Islet precursor cell (in vitro differentiated cells): ENCODE measurements at regions not wholly inside any gene's neighbourhood (a gene's known extent, or its start where the extent isn't known, plus 50 kb on each side); places are given as distances from the start of the nearest gene placed in this dataset.

ENCODE experiments used
- DNase-seq: peaks from one replicate; pipeline ENCODE4 v3.0.0-alpha.2; 2018

GRCh38 chr18:56270671-56271250 is 367.6 kb downstream of the TXNL1 start:
- no peak for DNase-seq

- no peak for DNase-seq
Measured at GRCh38 chr18:56269958-56270357, 368.4 kb downstream of the TXNL1 start.

DNA sequence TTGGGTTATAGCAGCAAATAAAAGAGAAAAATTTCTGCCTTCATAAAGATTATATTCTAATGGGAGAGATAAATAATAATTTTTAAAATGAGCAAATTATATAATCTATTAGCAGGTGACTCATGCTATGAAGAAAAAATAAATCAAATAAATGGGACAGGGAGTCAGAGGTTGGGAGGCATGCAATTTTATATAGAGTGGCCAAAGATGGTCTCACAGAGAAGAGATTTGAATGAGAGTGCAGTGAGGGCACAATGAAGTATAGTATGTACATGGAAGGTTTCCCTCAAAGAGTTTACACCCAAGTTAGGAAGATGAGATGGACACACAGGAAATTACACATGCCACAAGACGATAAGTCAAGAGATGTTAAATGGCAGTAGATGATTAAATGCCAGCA is 369.4 kb downstream of the TXNL1 start:
- DNase-seq: no peak

- no peak for DNase-seq
Measured at GRCh38 chr18:56267334-56267733, 371.1 kb downstream of the TXNL1 start.

GRCh38 chr18:56258178-56258577 is 380.2 kb downstream of the TXNL1 start:
- no peak for DNase-seq

GRCh38 chr18:56257205-56257604 is 381.2 kb downstream of the TXNL1 start:
- DNase-seq: no peak

- no peak for DNase-seq
Measured at GRCh38 chr18:56256659-56257058, 381.7 kb downstream of the TXNL1 start.

DNA sequence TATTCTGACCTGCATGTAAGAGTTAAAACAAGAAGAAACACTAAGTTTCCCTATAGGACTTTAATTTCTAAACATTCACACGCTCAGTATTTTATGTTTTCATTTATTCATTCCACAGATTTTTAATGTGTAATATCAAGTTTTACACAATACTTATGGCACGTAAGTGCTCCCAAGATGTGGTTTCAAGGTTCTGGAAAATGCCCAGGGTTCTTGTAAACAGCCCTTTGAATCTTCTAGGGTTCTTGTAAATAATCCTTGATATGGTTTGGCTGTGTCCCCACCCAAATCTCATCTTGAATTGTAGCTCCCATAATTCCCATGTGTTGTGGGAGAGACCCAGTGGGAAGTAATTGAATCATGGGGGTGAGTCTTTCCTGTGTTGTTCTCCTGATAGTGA is 383.0 kb downstream of the TXNL1 start:
- no peak for DNase-seq

DNA sequence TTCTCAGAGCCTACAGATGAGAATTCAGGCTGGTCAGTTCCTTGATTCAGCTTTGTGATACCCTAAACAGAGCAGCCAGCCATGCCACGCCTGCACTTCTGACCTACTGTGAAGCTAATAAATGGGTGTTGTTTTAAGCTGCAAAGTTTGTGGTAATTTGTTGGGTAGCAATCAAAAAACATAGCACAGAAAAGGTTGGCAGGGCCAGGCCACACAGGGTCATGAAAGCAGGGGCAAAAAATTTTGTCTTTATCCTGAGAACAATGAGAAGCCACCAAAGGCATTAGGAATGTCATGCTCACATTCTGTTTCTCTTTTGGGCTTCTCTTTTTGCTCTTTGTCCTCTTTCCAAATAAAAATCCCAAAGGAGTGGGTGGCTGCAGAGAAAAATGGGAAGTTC is 385.9 kb downstream of the TXNL1 start:
- DNase-seq: no peak

- no peak for DNase-seq
Measured at GRCh38 chr18:56248610-56249235, 389.7 kb downstream of the TXNL1 start.

DNA sequence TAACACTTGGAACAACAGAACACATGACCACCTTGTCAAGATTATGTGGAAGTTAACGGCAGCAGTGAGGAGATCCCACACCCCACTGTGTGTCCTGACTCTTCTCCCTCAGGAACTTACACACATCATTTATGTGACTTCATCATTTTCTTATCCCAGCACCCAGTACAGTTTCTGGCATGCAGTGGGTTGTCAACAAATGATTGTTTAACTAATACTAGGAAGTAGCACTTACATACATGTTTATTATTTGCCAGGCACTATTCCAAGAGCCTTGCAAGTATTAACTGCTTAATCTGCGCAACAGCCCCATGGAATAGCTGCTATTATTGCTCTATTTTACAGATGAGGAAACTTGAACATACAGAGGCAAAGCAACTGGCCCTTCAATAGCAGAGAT is 391.5 kb downstream of the TXNL1 start:
- no peak for DNase-seq

- DNase-seq: no peak
Measured at GRCh38 chr18:56245866-56246580, 392.4 kb downstream of the TXNL1 start.

DNA sequence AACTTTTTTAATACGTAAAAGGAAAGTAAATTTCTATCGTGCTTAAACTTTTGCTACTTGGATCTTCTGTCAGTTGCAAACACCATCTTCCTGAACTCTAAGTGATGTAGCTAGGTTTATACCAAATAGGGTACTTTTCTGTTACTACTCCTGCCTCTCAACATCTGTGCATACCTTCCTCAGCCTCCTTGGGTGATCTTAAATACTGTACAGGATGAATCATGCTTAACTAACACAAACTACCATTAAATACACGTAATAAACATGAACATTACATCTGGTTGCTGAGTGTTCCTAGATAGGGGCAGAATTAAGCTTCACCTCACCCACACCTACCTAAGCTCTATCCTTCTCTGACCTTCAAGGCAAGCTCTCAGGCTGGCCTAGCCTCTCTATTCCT is 398.0 kb downstream of the TXNL1 start:
- no peak for DNase-seq

DNA sequence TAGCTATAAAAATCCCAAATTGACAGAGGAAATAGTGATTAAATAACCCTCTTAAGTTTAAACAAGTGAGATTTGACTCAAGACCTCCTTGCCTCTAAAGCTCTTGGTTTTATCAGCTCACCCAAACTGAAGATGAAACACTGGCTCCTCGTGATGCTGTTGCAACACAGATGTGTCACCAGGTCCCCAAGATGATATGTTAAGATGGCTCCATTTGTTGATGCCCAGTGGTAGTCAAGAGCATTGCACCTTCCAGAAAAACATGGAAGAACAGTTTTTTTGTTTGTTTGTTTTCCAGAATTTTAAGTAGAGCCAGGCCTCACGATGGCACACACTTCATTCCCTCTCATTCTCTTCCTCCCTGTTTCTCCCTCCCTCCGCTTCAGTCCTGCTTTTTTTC is 399.8 kb downstream of the TXNL1 start:
- DNase-seq: no peak

DNA sequence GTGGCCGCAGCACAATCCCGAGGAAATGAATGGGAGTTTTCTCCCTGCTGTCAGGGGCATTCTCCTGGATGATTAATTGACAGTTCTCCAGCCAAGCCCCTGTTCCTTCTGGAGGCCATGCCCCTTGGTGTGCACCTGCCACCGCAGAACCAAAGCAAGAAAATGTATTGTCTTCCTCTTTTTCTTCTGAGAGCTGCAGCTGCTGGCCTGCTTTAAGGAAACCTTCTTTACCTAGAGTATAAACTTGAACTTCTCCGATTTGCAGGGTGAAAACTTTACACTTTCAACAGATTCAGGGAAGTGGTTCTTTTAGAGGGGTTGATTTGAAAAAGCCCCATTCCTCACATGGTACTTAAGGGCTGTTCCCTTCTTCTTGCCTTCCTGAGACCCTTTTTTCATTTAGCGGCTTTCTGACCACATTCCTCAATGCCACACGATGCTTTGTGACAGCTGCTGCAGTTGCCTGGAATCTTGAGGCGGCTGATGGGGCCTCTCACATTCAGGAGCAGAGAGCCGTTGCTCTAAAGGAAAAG is 402.8 kb downstream of the TXNL1 start:
- no peak for DNase-seq

- no peak for DNase-seq
Measured at GRCh38 chr18:56235071-56235470, 403.3 kb downstream of the TXNL1 start.

DNA sequence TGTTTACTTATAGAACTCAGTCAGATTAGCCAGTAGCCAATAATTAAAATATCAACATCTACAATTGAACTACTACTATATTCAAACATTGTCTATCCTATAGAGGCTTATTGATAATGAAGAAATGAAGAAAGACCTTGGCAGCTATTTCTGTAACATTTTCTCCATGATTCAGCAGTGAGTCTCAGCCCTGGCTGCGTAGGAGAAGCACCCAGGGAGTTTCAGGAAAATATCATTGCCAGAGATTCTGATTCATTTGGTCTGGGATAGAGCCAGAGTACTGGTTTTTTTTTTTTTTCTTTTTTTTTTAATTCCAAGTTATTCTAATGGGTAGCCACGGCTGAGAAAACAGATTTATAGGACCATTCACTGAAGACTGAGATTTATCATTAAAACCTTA is 404.8 kb downstream of the TXNL1 start:
- DNase-seq: no peak

DNA sequence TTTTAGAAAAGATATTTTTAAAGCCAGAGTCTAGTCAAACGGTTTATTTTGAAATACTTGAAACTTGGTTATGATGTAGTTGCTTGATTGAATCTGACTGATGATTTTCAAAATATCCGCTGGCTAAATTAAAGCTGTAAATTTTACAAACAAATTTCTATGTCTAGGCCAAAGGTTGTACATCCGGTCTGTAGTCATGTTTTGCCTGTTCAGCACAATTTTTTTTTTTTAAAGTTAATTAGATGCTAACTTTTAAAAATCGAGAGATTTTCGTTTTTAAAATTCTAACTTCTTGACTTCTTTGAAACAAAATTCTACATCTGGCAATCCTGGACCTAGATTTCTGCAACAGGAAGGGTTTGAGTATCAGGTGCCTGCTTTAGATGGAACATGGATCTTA is 412.4 kb downstream of the TXNL1 start:
- DNase-seq: no peak

DNA sequence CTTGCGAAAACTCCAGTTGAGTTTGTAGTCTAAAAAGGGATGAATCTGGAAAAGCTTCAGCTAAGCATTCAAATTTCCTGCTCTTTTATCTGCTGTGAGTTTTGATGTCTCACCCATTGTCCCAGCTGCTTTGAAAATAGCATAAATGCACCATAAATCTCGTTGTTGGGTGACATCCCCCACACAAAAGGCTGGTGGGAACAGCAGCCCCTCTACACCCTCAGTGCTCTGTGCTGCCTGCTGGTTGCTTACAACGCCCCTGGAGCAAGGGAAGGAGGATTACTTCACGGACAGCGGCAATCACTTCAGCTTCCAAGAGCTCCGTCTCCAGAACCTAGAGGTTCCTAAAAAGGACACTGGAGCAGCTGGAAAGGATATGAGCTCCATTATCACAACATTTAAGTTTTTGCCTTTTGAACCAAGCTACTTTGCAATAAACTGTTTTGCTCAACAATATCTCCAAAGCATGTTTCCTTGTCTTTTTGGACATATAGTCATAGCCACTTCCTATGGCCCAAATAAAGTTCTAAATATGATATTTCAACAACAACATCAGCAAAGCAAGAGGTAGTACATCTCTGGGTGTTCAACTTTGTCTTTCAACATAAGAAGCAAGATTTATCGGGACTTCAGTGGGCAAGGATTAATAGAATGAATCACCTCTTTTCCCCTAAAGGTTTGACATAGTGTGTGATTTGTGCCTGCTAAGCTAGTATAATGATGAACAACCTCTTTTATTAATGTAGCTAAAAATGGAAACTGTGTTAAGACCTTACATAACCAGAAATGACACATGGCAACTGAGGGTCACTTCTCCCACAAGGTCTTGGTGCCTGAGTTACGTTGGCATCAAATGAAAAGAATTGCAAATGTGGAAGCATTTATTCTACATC is 413.5 kb downstream of the TXNL1 start:
- no peak for DNase-seq

- DNase-seq: peak; percentile 60
Measured at GRCh38 chr18:56221195-56222065, 417.0 kb downstream of the TXNL1 start.

DNA sequence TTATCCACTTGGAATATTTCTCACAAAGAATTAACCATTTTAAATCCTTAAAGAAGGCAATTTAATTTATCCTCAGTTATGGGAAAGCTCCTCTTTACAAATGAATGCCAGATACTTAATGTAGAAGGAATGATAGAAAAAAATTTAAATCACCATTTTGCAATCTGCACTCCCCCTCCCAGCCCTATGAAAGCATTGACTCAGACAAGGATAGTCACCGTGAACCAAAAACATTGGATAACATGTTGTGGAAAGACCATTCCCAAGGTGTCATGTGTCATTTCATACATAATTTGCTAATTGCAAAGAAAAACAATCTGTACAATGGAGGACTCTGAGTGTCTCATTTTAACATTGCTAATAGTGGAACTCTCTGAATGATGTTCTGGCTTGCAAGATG is 421.0 kb downstream of the TXNL1 start:
- no peak for DNase-seq

- DNase-seq: no peak
Measured at GRCh38 chr18:56214706-56215105, 423.7 kb downstream of the TXNL1 start.
